ENCODE measurements at regions not wholly inside any gene's neighbourhood (a gene's known extent, or its start where the extent isn't known, plus 50 kb on each side); places are given as distances from the start of the nearest gene placed in this dataset.

DNA sequence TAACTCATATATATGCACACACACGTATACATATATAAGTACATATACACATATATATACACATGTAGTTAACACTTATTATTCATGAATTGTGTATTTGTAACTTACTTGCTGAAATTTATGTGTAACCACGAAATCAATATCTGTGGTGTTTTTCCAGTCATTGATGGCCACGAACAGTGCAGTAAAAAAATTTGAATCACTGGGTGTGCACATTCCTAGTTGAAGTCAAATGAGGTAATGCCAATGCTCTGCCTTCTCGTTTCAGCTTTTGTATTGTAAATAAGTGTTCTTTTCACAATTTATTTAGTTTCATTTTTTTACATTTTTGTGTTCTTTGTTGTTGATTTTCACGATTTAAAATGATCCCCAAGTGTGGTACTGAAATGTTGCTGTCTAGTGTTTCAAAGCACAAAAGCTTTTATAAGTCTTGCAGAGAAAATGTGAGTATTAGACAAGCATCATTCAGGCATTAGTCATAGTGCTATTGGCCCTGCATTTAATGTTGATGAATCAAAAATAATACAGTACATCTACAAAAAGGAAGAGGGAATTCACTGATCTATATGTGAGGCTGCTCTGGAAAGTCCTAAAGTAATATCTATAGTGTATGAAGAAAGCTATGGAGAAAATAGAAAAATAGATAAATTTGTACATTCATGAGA, 419.0 kb downstream of the DSC3 start:
- Histone ChIP-seq H3K36me3 (no peaks in the 10 kb centered on the region), H3K27me3 (no peaks in the 10 kb centered on the region), H3K27ac (no peak overlapping the region), H3K9me3 (no peaks in the 10 kb centered on the region), H3K4me3 (no peak overlapping the region), H3K4me1 (no peaks in the 10 kb centered on the region)
- no peak for DNase-seq
- intact Hi-C loops (cut with DNase I; ENCODE audit: low total_unique reads): no loop called here
- TF ChIP-seq, protein P1, sequence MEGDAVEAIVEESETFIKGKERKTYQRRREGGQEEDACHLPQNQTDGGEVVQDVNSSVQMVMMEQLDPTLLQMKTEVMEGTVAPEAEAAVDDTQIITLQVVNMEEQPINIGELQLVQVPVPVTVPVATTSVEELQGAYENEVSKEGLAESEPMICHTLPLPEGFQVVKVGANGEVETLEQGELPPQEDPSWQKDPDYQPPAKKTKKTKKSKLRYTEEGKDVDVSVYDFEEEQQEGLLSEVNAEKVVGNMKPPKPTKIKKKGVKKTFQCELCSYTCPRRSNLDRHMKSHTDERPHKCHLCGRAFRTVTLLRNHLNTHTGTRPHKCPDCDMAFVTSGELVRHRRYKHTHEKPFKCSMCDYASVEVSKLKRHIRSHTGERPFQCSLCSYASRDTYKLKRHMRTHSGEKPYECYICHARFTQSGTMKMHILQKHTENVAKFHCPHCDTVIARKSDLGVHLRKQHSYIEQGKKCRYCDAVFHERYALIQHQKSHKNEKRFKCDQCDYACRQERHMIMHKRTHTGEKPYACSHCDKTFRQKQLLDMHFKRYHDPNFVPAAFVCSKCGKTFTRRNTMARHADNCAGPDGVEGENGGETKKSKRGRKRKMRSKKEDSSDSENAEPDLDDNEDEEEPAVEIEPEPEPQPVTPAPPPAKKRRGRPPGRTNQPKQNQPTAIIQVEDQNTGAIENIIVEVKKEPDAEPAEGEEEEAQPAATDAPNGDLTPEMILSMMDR (IDR thresholded peaks at IDR 0.05): no peak

DNA sequence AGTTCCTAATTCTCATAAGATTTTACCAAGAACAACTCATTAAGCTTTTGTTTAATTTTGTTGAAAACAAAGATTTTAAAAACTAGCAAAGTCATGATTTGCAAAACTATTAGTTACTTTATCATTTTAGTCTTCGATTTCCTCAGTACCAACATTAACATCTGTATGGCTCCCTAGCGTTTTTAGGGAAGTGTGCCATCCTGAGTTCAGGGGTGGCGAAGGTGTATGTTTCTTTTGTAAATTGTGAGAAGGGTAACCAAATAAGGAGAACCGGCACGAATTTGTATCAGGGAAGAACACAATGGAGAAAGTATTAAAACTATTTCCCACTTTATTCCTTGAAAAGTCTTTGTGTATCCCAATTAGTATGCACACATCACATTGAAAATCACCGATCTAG, 419.9 kb downstream of the DSC3 start:
- intact Hi-C loops (cut with DNase I; ENCODE audit: low total_unique reads): no loop called here
- no peak overlapping the region for H3K27ac ChIP-seq
- no peaks in the 10 kb centered on the region for H3K27me3 ChIP-seq
- no peaks in the 10 kb centered on the region for H3K9me3 ChIP-seq
- no peak overlapping the region for H3K4me3 ChIP-seq
- TF ChIP-seq, protein P1 (IDR thresholded peaks at IDR 0.05): no peak
- H3K4me1 ChIP-seq: no peaks in the 10 kb centered on the region
- DNase-seq: no peak
- H3K36me3 ChIP-seq: no peaks in the 10 kb centered on the region

DNA sequence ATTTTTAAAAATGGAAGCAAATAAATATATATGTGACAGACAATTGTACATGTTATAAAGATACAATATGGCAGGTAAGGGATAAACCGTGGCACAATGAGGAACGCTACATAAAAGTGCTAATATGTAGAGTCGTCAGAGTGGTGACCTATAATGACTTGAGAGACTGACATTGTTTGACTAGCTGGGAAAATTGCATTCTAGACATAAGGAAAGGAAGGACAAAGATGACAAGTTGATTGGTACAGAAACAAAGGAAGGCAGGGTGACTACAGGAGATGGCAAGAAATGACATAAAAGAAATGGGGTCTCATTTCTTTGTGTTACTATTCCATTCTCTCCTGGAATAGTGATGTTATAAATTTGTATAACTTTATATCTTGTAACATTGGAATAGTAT, 420.4 kb downstream of the DSC3 start:
- Histone ChIP-seq H3K27ac (no peak overlapping the region), H3K4me1 (no peaks in the 10 kb centered on the region), H3K27me3 (no peaks in the 10 kb centered on the region), H3K4me3 (no peak overlapping the region), H3K36me3 (no peaks in the 10 kb centered on the region), H3K9me3 (no peaks in the 10 kb centered on the region)
- TF ChIP-seq, protein P1 (IDR thresholded peaks at IDR 0.05): no peak
- DNase-seq: no peak
- intact Hi-C loops (cut with DNase I; ENCODE audit: low total_unique reads): no loop called here

DNA sequence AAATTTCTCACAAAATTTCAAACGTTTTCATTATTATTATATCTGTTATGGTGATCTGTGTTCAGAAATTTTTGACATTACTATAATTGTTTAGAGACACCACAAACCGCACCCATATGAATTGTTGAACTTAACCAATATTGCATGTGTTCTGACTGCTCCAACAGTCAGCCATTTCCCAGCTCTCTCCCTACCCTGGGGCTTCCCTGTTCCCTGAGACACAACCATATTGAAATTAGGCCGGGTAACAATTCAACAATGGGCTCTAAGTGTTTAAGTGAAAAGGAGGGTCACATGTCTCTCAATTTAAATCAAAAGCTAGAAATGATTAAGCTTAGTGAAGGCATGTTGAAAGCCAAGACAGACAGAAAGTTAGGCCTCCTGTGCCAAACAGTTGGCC, 424.0 kb downstream of the DSC3 start:
- no peaks in the 10 kb centered on the region for H3K36me3 ChIP-seq
- H3K27me3 ChIP-seq: no peaks in the 10 kb centered on the region
- no peaks in the 10 kb centered on the region for H3K4me1 ChIP-seq
- TF ChIP-seq, protein P1 (IDR thresholded peaks at IDR 0.05): no peak
- no peak for DNase-seq
- H3K9me3 ChIP-seq: no peaks in the 10 kb centered on the region
- intact Hi-C loops (cut with DNase I; ENCODE audit: low total_unique reads): no loop called here
- no peak overlapping the region for H3K4me3 ChIP-seq
- no peak overlapping the region for H3K27ac ChIP-seq

DNA sequence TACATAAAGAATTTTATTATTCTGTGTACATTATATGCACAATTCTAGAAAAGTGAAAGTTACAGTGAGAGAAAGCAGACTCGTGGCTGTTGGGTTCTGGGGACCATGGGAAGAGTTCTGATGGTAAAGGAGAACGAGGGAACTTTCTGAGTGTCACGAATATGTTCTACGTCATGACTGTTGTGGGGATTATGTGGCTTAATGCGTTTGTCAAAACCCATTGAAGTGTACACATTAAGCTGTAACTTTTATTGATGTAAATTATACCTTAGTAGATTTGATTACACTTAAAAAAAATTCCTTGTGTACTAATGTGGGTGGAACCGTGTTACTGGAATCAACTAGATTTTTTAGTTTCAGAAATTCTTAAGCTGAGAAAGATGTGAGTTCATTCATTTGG, 426.1 kb downstream of the DSC3 start:
- no peaks in the 10 kb centered on the region for H3K36me3 ChIP-seq
- no peaks in the 10 kb centered on the region for H3K9me3 ChIP-seq
- intact Hi-C loops (cut with DNase I; ENCODE audit: low total_unique reads): no loop called here
- DNase-seq: no peak
- no peaks in the 10 kb centered on the region for H3K4me1 ChIP-seq
- no peak overlapping the region for H3K27ac ChIP-seq
- H3K4me3 ChIP-seq: no peak overlapping the region
- TF ChIP-seq, protein P1 (IDR thresholded peaks at IDR 0.05): no peak
- H3K27me3 ChIP-seq: no peaks in the 10 kb centered on the region

DNA sequence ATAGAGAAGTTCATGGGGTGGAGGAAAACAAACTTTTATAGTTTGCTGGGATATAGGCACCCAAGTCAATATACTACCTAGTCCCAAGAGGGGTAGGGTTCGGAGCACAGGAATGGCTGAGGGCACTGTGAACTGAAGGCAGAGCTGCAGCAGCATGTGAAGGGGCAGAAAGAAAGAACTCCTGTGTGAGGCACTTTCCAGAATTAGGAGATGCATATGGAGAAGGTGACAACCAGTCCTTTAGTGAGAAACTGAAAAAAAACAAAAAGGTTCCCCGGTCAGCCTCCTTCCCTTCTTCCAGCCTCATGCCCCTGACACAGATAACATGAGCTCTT, 429.1 kb downstream of the DSC3 start:
- intact Hi-C loops (cut with DNase I; ENCODE audit: low total_unique reads): no loop called here
- Histone ChIP-seq H3K36me3 (no peaks in the 10 kb centered on the region), H3K4me1 (no peaks in the 10 kb centered on the region), H3K27ac (no peak overlapping the region), H3K9me3 (no peaks in the 10 kb centered on the region), H3K27me3 (no peaks in the 10 kb centered on the region), H3K4me3 (no peak overlapping the region)
- no peak for DNase-seq
- TF ChIP-seq, protein P1 (IDR thresholded peaks at IDR 0.05): no peak

Data from tibial artery (tissue), 4 donors.